ENCODE measurements at regions not wholly inside any gene's neighbourhood (a gene's known extent, or its start where the extent isn't known, plus 50 kb on each side); places are given as distances from the start of the nearest gene placed in this dataset.

GRCh38 chr5:4983701-4984100, 156.4 kb upstream of the ADAMTS16 start:
- TF ChIP-seq CTCF (IDR thresholded peaks at IDR 0.05) (no peak), POLR2AphosphoS5 (IDR thresholded peaks at IDR 0.05; ENCODE audit: insufficient read depth in 1 of 2, low read depth in 1 of 2) (no peak), POLR2A (IDR thresholded peaks at IDR 0.05) (no peak)
